Upper lobe of left lung (tissue), 4 donors: ENCODE measurements at regions not wholly inside any gene's neighbourhood (a gene's known extent, or its start where the extent isn't known, plus 50 kb on each side); places are given as distances from the start of the nearest gene placed in this dataset.

Experiments
- CTCF ChIP-seq, 6 experiments: fragments of 450-650 bp in 4 of 6; fragments of 200-600 bp in 2 of 6; sonication (generic) in 2 of 6; IDR thresholded peaks; one replicate each; pipeline ENCODE4 v1.5.1; 2016 to 2019; ENCODE audit warnings: antibody characterized with exemption in 6 of 6
- EP300 ChIP-seq, 4 donors: sonication (generic); formaldehyde crosslinking; IDR thresholded peaks; one replicate each; pipeline ENCODE4 v1.5.1; 2017; ENCODE audit warnings: antibody characterized with exemption in 4 of 4, control low read depth in 2 of 4
- POLR2A ChIP-seq, 4 donors: fragments of 450-650 bp; IDR thresholded peaks; one replicate each; pipeline ENCODE4 v1.5.1; 2016 to 2017; ENCODE audit warnings: antibody characterized with exemption in 4 of 4, mild to moderate bottlenecking in 2 of 4
- POLR2AphosphoS5 ChIP-seq, 2 donors: sonication (generic); formaldehyde crosslinking; IDR thresholded peaks; one replicate each; pipeline ENCODE4 v1.5.1; 2017; ENCODE audit warnings: antibody characterized with exemption in 2 of 2

- no peak for TF ChIP-seq POLR2A (IDR thresholded peaks at IDR 0.05)
- TF ChIP-seq EP300 (IDR thresholded peaks at IDR 0.05), result no peak
- no peak for TF ChIP-seq CTCF (IDR thresholded peaks at IDR 0.05)
- no peak for TF ChIP-seq POLR2AphosphoS5 (IDR thresholded peaks at IDR 0.05)
These were observed 343.0 kb downstream of the NYAP2 start for GRCh38 chr2:225742487-225742886.
